Stimulated activated CD4-positive, alpha-beta T cell treated with anti-CD3 and anti-CD28 coated beads, TNF-alpha, amount 100 ng/mL, for 48 hours (primary cell): ENCODE measurements at regions not wholly inside any gene's neighbourhood (a gene's known extent, or its start where the extent isn't known, plus 50 kb on each side); places are given as distances from the start of the nearest gene placed in this dataset.
"Not testable (repeated sequence)": the region's sequence is repeated elsewhere in the genome, so short reads cannot be mapped to it uniquely, and the experiment has no call there.

Experiments
- DNase-seq, 3 donors: peaks; one replicate each; pipeline ENCODE4 v3.0.0-alpha.2; 2020; ENCODE audit warnings: low read depth in 3 of 3

- DNase-seq = no peak
Measured at GRCh38 chr7:145919712-145920111, 196.9 kb upstream of the CNTNAP2 start.

DNA sequence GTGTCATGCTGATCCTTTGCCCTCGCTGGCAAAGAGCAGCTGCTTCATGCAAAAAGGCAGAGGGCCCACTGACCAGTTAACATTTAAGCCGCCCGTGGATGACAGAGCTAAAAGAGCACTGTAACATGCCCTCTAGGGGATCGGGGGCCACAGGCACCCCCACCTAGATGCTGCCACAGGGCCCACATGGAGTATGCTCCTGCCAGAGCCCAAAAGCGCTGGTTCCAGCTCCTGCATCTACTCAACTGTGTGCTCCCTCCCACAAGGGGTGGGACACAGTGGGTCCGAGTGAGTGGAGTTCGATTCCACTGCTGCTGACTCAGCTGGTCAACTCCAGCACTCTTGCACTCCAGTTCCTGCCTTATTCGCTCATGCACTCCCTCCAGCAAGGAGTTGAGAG lies 199.8 kb upstream of the CNTNAP2 start:
- DNase-seq = no peak

DNA sequence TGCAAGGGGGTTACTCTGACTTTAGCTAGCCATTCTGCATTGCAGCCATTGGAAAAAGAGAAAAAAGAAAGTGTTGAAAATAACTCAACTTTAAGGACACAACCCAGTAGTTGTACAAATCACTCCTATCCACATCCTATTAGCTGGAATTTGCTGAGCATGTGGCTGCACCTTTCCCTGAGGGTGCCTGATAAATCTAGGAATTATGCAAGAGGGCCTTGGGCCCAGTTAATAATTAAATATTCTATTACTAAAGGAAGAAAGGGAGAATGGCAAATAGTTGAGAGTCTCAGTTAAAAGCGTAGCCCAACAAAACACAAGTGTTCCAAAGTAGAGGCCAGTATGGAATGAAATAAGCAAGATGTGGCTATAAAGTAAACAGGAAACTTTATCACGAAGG lies 200.9 kb upstream of the CNTNAP2 start:
- no peak for DNase-seq

- DNase-seq = no peak
Measured at GRCh38 chr7:145909991-145910513, 206.5 kb upstream of the CNTNAP2 start.

- no peak for DNase-seq
Measured at GRCh38 chr7:145903658-145904057, 212.9 kb upstream of the CNTNAP2 start.

DNA sequence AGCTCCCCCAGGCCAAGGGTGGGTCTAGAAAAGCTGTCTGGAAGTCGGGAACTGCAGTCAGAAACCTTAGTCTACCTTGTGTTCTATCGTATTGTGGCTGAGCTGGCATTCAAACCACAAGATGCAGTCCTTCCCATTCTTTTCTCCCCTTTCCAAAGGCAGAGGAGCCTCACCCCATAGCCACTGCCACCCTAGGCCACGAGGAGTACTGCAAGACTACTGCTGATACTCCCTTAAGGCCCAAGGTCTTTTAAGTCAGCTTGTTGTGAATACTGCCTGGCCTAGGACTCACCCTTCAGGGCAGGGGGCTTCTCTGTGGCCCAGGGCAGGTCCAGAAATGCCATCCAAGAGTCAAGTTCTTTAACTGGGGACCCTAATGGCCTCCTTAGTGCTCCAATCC lies 214.5 kb upstream of the CNTNAP2 start:
- no peak for DNase-seq

DNA sequence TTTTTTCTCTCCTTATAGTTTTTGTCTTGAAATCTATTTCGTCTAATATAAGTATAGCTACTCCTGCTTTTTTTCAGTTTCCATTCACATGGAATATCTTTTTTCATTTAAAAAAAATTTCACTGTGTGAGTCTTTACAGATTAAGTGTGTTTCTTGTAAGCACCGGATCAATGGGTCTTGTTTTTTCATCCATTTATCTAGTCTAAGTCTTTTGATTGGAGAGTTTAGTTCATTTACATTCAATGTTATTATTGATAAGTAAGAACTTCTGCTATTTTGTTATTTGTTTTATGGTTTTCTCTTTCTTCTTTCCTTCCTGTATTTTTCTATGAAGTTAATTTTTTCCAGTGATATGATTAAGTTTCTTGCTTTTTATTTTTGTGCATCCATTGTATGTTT lies 216.7 kb upstream of the CNTNAP2 start:
- no peak for DNase-seq

GRCh38 chr7:145893925-145894535 lies 222.6 kb upstream of the CNTNAP2 start:
- no peak for DNase-seq

DNA sequence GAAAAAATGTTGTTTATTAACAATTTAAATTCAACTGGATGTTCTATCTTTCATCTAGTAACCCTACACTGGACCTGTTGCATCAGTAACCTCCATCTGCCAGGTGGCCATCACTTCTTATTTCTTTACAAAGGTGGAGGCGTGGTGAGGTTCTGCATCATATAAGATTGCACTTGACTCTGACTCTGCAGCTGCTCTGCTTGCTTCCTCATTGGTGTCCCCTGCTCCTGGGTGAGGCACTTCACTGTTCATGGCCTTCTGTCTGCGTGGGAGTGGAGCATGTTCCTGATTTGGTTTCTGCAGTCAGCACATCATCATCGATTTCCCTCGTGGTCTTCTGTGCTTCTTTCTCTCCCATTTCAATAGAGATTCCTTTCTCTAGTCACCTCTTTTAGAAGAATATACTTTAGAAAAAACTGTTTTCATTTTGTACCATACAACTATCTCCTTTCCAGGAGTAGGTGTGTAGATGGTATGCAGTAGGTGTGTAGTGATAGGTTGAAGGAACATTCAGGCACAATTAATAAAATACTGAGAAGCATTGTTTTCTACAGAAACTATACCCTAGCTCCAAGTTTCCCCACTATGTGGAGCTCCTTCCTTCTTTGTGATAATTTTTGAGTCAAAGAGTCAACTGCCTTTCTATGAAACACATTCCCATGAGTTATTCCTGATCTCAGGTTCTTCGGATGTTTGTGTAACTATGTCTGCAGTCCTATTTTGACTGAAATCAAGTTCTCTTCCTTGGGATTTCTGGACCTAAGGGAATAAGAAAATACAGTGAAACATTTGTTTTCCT lies 231.7 kb upstream of the CNTNAP2 start:
- DNase-seq = no peak

DNA sequence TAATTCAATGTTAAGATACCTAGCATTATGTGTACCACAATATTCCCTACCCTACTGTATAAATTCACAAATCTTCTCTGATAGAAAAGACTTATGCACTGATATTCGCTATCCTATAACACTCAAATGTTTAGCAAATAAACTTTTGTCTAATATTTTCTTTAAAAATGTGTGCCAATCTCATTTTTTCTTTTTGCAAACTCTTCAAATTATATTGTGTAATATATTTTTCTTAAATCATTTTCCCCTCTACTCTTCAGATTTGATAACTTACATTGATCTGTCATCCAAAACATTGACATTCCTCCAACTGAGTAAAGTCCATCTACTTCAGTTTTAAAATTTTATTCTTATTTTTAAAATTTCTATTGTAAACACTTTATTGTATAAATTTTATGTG lies 240.2 kb upstream of the CNTNAP2 start:
- no peak for DNase-seq

- DNase-seq = no peak
Measured at GRCh38 chr7:145875267-145875666, 241.3 kb upstream of the CNTNAP2 start.

GRCh38 chr7:145868935-145869334 lies 247.7 kb upstream of the CNTNAP2 start:
- no peak for DNase-seq

GRCh38 chr7:145862212-145862611 lies 254.4 kb upstream of the CNTNAP2 start:
- DNase-seq = no peak

DNA sequence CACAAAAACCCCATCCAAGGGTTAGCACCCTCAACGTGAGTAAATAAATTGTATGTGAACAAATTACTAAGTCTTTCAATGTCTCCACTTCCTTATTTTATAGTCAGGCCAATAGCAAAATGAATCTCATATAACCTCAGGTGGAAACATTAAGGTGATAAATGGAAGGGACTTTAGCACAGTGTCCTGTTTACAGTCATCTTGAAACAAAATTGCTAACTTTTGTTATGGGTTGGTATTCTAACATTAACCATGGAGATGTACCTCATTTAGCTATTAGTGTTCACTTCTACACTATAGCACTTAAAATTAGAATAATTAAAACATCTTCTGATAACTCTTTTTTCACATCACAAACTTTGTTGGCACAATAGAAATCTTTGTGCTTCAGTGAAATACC lies 255.8 kb upstream of the CNTNAP2 start:
- no peak for DNase-seq

- no peak for DNase-seq
Measured at GRCh38 chr7:145850636-145851035, 266.0 kb upstream of the CNTNAP2 start.

DNA sequence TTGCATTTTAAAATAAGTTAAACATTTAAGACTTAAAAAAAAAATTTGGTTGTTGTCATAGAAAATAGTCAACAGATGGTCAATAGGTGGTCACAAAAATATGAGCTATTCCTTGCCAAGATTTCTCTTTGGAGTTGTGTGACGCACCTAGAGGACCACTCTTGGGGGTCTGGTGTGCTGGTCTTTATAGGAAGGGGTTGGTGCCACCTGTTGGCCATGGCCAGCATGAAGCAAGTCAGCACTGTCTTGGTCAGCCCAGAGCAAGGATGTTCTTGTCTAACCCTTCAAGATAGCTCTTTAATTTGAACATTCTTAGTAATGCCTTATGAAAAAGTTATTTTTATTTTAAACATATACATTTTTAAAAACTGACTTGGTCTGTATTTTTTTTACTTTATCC lies 267.9 kb upstream of the CNTNAP2 start:
- no peak for DNase-seq

DNA sequence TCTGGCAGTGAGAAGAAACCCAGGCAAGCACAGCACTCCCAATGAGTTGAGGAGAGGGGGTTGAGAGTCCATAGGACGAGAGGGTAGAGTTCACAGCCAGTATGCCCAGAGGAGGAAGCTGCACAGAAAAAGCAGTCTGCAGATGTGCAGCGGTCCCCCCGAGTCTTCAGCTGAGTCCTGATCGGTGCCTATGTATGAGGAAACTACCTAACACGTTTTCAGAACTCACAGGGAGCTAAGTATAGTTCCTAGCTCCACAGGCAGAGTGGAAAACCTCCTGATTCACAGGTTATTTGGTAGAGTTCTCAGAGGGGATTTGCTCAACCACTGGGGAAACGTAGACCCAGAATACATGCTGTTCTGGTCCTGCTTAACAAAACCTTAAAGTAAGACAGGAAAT lies 271.3 kb upstream of the CNTNAP2 start:
- no peak for DNase-seq

DNA sequence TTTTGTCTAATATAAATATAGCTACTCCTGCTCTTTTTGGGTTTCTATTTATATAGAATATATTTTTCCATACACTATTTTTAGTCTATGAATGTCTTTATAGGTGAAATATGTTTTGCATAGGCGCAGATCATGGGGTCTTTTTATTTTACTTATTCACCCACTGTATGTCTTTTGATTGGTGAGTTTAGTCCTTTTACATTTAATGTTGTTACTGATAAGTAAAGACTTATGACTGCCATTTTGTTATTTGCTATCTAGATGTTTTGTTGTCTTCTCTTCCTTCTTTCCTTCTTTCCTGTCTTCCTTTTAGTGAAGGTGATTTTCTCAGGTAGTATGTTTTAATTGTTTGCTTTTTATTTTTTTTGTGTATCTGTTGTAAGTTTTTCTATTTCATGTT lies 276.8 kb upstream of the CNTNAP2 start:
- no peak for DNase-seq

- DNase-seq = no peak
Measured at GRCh38 chr7:145831616-145832206, 284.9 kb upstream of the CNTNAP2 start.

DNA sequence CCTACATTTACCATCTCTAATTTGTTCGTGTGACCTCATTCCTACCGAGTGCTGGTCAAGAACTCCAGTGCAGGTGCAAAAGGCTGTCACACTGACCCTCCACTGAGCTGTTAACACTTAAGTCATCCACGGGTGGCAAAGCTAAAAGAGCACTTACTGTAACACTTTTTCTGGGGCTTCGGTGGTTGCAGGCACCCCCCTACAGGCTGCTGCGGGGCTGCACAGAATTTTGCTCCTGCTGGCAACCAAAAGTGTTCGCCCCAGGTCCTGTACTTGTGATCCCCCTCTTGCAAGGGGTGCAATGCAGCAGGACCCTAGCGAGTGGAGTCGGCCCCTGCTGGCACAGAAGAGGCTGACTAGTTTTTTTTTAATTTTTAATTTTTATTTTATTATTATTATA lies 298.9 kb upstream of the CNTNAP2 start:
- DNase-seq = no peak

GRCh38 chr7:145812218-145812617 lies 304.4 kb upstream of the CNTNAP2 start:
- no peak for DNase-seq

- not testable (repeated sequence) for DNase-seq
Measured at GRCh38 chr7:145805496-145805895, 311.1 kb upstream of the CNTNAP2 start.

DNA sequence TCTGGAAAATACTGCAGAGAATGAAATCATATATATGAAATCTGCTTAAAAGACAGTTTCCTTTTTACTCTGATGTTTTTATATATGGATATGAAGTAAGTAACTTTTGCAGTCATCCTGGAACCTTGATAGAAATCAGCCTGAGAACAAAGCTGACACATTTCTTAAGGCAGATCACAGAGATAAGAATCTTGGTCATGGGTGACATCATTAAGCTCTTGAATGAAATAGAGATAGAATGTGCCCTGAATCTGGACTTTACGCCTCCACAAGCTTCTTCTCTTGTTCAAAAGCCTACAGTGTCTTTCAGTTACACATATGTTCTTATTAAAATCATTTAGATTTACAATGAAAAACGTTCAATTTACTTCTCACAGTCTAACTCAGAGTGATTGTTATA lies 319.1 kb upstream of the CNTNAP2 start:
- DNase-seq = no peak
